GM12864 (cell line): ENCODE measurements at regions not wholly inside any gene's neighbourhood (a gene's known extent, or its start where the extent isn't known, plus 50 kb on each side); places are given as distances from the start of the nearest gene placed in this dataset.
A peak's percentile ranks its signal among the peaks of the same experiment; 100 is the strongest.

Experiments
- DNase-seq: peaks from one replicate; pipeline ENCODE4 v3.0.0-alpha.2; 2011; ENCODE audit warnings: low read depth
- H3K4me3 ChIP-seq: 2 replicates; pipeline ENCODE4 v1.5.1; 2011; ENCODE audit warnings: mild to moderate bottlenecking, low read depth, low read length, control low read depth
- CTCF ChIP-seq: IDR thresholded peaks from 2 replicates; pipeline ENCODE4 v1.5.1; 2011; ENCODE audit warnings: low read depth, mild to moderate bottlenecking, moderate library complexity, low read length, control low read depth, inconsistent platforms; ENCODE audit errors: missing control alignments

GRCh38 chr1:117290890-117291289, 76.4 kb upstream of the MAN1A2 start:
- DNase-seq: no peak
- TF ChIP-seq CTCF: no peak
- H3K4me3 ChIP-seq: no peak overlapping the region

- no peak for TF ChIP-seq CTCF
- no peak overlapping the region for H3K4me3 ChIP-seq
- DNase-seq: no peak
These were observed 77.9 kb upstream of the MAN1A2 start for GRCh38 chr1:117289316-117289870.

- no peak for TF ChIP-seq CTCF
- H3K4me3 ChIP-seq: no peak overlapping the region
- no peak for DNase-seq
These were observed 75.8 kb upstream of the VTCN1 start for GRCh38 chr1:117286562-117286961.

- TF ChIP-seq CTCF: no peak
- no peak for DNase-seq
- H3K4me3 ChIP-seq: no peak overlapping the region
These were observed 75.4 kb upstream of the VTCN1 start for GRCh38 chr1:117286145-117286544.

GRCh38 chr1:117284399-117285215, 73.9 kb upstream of the VTCN1 start:
- no peak overlapping the region for H3K4me3 ChIP-seq
- peak; percentile 22 for TF ChIP-seq CTCF
- DNase-seq: no peak

GRCh38 chr1:117278531-117278930, 67.8 kb upstream of the VTCN1 start:
- TF ChIP-seq CTCF: no peak

GRCh38 chr1:117275055-117275454, 64.3 kb upstream of the VTCN1 start:
- DNase-seq: no peak
- no peak for TF ChIP-seq CTCF
- no peak overlapping the region for H3K4me3 ChIP-seq

More at GRCh38 chr1:117278531-117278930, 67.8 kb upstream of the VTCN1 start:
- DNase-seq: no peak
- no peak overlapping the region for H3K4me3 ChIP-seq
